C4-2B (cell line): ENCODE measurements at regions not wholly inside any gene's neighbourhood (a gene's known extent, or its start where the extent isn't known, plus 50 kb on each side); places are given as distances from the start of the nearest gene placed in this dataset.

ENCODE experiments used
- H3K27ac ChIP-seq: fragments of 450-650 bp; 2 replicates; pipeline ENCODE4 v1.5.1; 2017
- CTCF ChIP-seq: fragments of 450-650 bp; conservative IDR thresholded peaks from 2 replicates; pipeline ENCODE4 v1.5.1; 2017; ENCODE audit warnings: mild to moderate bottlenecking
- ZFX ChIP-seq: fragments of 450-650 bp; IDR thresholded peaks from 2 replicates; pipeline ENCODE4 v1.6.1; 2017

- TF ChIP-seq CTCF (no peak), ZFX (no peak)
- H3K27ac ChIP-seq = no peak overlapping the region
Measured at GRCh38 chr21:22235866-22236590, 1237.8 kb downstream of the NCAM2 start.

DNA sequence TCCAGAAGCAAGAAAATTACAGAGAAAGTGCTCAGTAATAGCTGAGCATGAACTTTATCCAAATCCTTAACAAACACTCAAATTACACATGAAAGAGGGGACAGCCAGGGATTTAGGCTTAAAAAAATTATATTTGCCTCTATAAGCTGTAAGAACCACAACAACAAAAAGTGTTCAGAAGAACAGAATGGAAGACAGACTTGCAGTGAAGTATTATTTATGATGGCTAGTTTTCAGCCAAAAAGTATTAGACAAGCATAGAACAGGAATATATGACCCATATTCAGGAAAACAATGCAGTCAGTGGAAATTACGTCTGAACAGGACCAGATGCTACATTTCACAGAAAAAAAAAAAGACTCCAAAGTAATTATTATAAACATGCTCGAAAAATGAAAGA lies 1246.3 kb downstream of the NCAM2 start:
- no peak overlapping the region for H3K27ac ChIP-seq
- TF ChIP-seq ZFX (no peak), CTCF (no peak)

- no peak overlapping the region for H3K27ac ChIP-seq
- TF ChIP-seq ZFX = no peak
- no peak for TF ChIP-seq CTCF
Measured at GRCh38 chr21:22250355-22250754, 1252.1 kb downstream of the NCAM2 start.

DNA sequence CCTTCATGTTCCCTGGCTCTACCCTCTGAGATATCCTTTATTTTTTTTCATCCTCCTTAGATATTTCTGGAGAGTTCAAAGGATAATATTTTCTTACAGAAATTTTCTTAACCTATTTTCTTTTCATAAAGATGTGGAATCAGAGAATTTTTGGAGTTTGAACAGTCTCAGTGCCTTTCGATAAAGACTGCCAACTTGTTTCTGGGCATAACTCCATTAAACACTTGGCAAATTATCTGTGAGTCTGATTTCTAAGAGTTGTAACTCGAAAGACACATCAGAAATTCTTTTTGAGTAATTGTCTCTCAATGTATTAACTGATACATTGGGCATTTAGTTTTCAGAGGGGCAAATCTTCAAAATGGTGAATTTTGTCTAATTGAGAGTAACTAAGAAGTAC lies 1255.6 kb downstream of the NCAM2 start:
- H3K27ac ChIP-seq = no peak overlapping the region
- TF ChIP-seq CTCF = no peak
- no peak for TF ChIP-seq ZFX

- H3K27ac ChIP-seq = no peak overlapping the region
- TF ChIP-seq ZFX (no peak), CTCF (no peak)
Measured at GRCh38 chr21:22258821-22259220, 1260.6 kb downstream of the NCAM2 start.

DNA sequence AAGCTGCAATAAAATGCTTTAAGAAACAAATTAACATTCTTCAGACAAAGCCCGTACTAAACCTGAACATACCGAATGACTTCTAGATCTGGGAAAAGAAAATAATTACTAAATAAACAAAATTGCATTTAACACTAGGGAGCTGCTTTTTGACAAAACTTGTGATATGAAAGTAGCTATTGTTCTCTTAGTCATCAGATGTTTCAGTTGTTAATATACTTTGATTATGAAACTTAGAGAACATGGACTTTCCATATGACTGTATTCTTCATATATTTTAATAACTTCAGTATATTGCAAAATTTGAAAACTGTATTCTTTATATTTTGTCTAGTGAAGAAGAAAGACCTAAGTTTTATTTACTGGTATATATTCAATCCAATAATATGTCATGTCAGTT lies 1262.1 kb downstream of the NCAM2 start:
- no peak for TF ChIP-seq CTCF
- no peak for TF ChIP-seq ZFX
- no peak overlapping the region for H3K27ac ChIP-seq

- no peak overlapping the region for H3K27ac ChIP-seq
- TF ChIP-seq ZFX = no peak
- TF ChIP-seq CTCF = no peak
Measured at GRCh38 chr21:22263890-22264289, 1265.7 kb downstream of the NCAM2 start.
